Choroid plexus epithelial cell (primary cell): ENCODE measurements at regions not wholly inside any gene's neighbourhood (a gene's known extent, or its start where the extent isn't known, plus 50 kb on each side); places are given as distances from the start of the nearest gene placed in this dataset.

Source experiments
- DNase-seq: peaks from one replicate; pipeline ENCODE4 v3.0.0-alpha.2; 2010; ENCODE audit warnings: low read depth
- H3K4me3 ChIP-seq: 2 replicates; pipeline ENCODE4 v1.5.1; 2011; ENCODE audit warnings: low read depth, mild to moderate bottlenecking, control low read depth, low read length, moderate library complexity
- CTCF ChIP-seq: conservative IDR thresholded peaks from 2 replicates; pipeline ENCODE4 v1.5.1; 2011; ENCODE audit warnings: low read depth, mild to moderate bottlenecking, control low read depth, inconsistent platforms, low read length, moderate library complexity

DNA sequence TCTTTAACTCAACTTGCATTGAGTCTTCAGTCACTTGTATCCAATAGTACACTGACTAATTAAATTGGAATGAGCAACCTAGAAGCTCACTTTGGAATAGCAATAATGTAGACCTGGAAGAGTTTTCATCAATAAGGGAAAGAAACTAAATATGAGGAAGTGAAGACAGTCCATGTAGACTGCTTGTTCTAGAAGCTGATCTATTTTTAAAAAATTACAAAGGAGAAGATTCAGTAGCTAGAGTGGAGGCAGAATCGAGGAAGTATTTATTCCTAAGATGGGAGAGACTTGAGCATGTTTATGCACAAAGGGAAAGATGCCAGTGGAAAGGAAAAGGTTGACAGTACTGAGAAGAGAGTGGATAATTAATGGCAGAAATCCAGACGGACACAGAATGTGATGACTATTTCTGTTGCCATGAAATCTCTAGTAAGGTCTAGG is 156.3 kb upstream of the PDE3A start:
- TF ChIP-seq CTCF: no peak
- H3K4me3 ChIP-seq: no peak overlapping the region
- peak; percentile 35 for DNase-seq

- DNase-seq: peak; percentile 99
- no peak overlapping the region for H3K4me3 ChIP-seq
- no peak for TF ChIP-seq CTCF
These were observed 155.4 kb upstream of the PDE3A start for GRCh38 chr12:20212658-20213555.

- no peak for TF ChIP-seq CTCF
- DNase-seq: peak; percentile 59
- H3K4me3 ChIP-seq: no peak overlapping the region
These were observed 154.4 kb upstream of the PDE3A start for GRCh38 chr12:20213723-20214625.

DNA sequence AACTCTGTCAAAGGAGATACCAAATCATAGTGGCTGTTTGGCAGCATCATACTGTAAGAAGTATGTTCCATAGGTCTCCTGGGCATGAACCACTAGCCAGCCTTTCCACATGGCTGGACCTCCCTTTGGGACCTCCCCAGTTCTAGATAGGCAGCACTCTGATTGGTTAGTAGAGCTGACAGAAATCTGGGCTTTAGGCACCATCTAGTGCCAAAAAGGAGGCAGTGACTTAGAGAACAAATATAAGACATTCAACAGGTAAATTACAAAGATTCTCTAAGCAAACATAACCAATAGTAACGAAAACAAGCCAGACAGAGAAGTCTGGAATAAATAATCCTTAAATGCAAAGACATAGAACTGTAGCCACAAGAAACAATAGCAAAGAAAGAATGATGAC is 148.0 kb upstream of the PDE3A start:
- TF ChIP-seq CTCF: peak; percentile 58
- H3K4me3 ChIP-seq: no peak overlapping the region
- peak; percentile 80 for DNase-seq

DNA sequence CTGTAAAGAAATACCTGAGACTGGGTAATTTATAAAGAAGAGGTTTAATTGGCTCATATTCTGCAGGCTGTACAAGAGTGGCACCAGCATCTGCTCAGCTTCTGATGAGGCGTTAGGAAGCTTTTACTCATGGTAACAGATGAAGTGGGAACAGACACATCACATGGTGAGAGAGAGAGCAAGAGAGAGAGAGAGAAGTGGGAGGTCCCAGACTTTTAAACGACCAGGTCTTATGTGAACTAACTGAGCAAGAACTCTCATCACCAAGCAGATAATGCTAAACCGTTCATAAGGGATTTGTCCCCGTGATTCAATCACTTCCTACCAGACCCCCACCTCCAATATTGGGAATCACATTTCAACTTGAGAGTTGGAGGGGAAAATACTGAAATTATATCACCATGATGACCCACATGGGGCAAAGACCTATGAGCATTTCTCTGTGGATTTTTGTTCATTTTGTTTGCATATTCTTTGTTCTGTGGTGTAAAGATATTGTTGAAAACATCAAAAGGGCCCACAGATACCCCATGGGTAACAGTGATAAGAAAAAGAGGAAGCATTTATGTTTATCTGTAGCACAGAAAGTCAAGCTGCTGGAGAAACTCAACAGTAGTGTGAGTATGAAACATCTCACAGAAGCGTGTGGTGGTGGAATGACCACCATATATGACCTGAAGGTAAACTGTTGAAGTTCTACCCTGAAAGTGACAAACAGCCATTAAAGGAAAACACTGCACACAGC is 135.2 kb upstream of the PDE3A start:
- no peak for TF ChIP-seq CTCF
- no peak for DNase-seq
- no peak overlapping the region for H3K4me3 ChIP-seq

DNA sequence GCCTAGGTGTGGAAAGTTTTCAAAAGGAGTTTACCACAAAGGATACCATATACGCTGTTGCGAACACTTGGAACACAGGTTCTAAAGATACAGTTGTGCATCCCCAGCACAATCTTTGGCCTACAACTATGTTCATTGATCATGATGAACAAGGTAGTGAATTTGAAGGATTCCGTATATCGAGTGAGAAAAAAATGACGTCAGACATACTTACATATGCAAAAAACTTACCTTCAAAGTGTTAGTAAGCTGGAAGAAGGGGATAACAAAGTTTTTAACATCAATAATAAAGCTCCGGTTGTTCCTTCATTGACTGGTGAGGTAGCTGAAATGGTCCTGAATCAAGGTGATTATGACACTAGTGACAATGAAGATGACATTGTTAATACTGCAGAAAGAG is 133.9 kb upstream of the PDE3A start:
- no peak for TF ChIP-seq CTCF
- H3K4me3 ChIP-seq: no peak overlapping the region
- no peak for DNase-seq
